OCI-LY7 (cell line): ENCODE measurements at regions not wholly inside any gene's neighbourhood (a gene's known extent, or its start where the extent isn't known, plus 50 kb on each side); places are given as distances from the start of the nearest gene placed in this dataset.

Experiments used
- CTCF ChIP-seq: fragments of 200-600 bp; sonication (generic); conservative IDR thresholded peaks from 2 replicates; pipeline ENCODE4 v1.5.1; 2014; ENCODE audit warnings: mild to moderate bottlenecking, antibody characterized with exemption, low read length, moderate library complexity, mixed read lengths
- EZH2phosphoT487 ChIP-seq: fragments of 200-600 bp; sonication (generic); IDR thresholded peaks from 2 replicates; pipeline ENCODE4 v1.6.1; 2018; ENCODE audit warnings: low read depth, borderline replicate concordance, mild to moderate bottlenecking, mixed run types, antibody characterized with exemption, low read length, moderate library complexity, mixed read lengths

DNA sequence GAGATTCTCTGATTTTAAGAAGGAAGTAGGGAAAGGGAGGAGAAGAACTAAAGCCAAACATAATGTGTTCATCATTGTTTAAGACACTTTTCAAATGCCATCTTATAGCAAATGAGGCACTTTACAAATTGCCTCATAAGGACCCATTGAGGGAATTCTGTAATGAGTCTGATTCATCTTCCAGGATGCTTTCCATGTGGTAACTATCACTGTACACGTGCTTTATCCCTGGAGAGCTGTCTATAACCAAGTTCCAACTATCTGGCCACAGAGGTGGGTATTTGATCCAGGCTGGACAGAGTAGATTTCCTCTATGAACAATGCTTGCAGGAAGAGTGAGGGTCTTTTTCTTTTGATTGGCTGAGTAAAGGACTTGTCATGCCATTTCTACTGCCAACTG is 183.5 kb upstream of the NFIB start:
- TF ChIP-seq CTCF = no peak
- no peak for TF ChIP-seq EZH2phosphoT487
